HAP-1 (cell line): ENCODE measurements at regions not wholly inside any gene's neighbourhood (a gene's known extent, or its start where the extent isn't known, plus 50 kb on each side); places are given as distances from the start of the nearest gene placed in this dataset.

ENCODE experiments used
- DNase-seq, 2 experiments: peaks; one replicate each; pipeline ENCODE4 v3.0.0-alpha.2; 2016 to 2020; ENCODE audit warnings: low spot score in 2 of 2
- H3K27me3 ChIP-seq: fragments of 250-450 bp; sonication (Bioruptor Pico); 2 replicates; pipeline ENCODE4 v1.5.1; 2020; ENCODE audit warnings: low read depth, mild to moderate bottlenecking, moderate library complexity
- H3K36me3 ChIP-seq: fragments of 250-450 bp; sonication (Bioruptor Pico); replicated peaks from 2 replicates; pipeline ENCODE4 v1.5.1; 2020; ENCODE audit warnings: mild to moderate bottlenecking
- H3K4me1 ChIP-seq: fragments of 250-450 bp; sonication (Bioruptor Pico); 2 replicates; pipeline ENCODE4 v1.5.1; 2020; ENCODE audit warnings: mild to moderate bottlenecking
- H3K4me3 ChIP-seq: fragments of 250-450 bp; sonication (Bioruptor Pico); 2 replicates; pipeline ENCODE4 v1.5.1; 2020; ENCODE audit warnings: mild to moderate bottlenecking, moderate library complexity
- H3K9me3 ChIP-seq: fragments of 250-450 bp; sonication (Bioruptor Pico); 2 replicates; pipeline ENCODE4 v1.5.1; 2020; ENCODE audit warnings: mild to moderate bottlenecking, moderate library complexity
- in situ Hi-C: fragments of 300-500 bp; cut with MboI; formaldehyde crosslinking; loops from 3 replicates; pipeline ENCODE4 v1.14.3; 2020; ENCODE audit warnings: low sequenced_read_pairs, inconsistent platforms, mixed read lengths

DNA sequence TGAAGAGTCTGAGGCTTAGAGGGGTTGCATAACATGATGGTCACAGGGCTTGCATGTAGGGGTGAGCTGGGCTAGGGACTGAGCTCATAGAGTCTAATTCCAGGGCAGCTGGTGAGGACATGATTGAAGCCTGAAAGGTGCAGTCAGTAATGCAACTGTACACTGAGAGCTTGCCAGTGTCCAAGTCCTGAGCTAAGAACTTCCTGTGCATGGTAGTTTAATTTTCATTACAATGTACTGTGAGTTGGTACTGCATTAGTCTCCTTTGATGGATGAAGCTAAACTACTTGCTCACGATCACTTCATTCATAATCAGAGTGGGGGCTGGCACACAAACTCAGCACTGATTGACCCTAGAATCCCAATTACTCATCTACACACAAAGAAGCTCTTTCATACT lies 156.4 kb upstream of the CRBN start:
- no peak for DNase-seq
- Histone ChIP-seq H3K27me3 (no peaks in the 10 kb centered on the region), H3K9me3 (no peaks in the 10 kb centered on the region), H3K4me1 (no peaks in the 10 kb centered on the region), H3K36me3 (no peaks in the 10 kb centered on the region), H3K4me3 (no peak overlapping the region)
- in situ Hi-C loops = no loop called here

DNA sequence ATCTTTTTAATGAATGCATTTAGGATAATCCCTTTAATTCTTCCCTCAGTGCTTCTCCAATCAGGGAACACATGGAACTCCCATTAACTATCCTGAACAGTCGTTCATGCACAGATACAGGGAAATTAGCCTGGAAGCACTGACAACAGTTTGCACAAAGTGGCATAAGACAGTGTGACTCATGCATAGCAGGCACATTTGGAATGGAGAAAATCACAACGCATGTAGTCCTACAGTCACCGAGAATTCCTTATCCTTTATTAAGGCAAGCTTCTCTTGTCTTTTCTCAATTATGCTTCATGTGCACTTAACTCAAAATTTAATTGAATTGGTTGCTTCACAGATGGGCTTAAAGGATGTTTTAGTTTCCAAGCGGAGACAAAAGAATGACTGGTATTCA lies 155.0 kb upstream of the CRBN start:
- in situ Hi-C loops = no loop called here
- no peaks in the 10 kb centered on the region for H3K9me3 ChIP-seq
- no peaks in the 10 kb centered on the region for H3K4me1 ChIP-seq
- H3K4me3 ChIP-seq = no peak overlapping the region
- no peaks in the 10 kb centered on the region for H3K27me3 ChIP-seq
- no peak for DNase-seq
- no peaks in the 10 kb centered on the region for H3K36me3 ChIP-seq

DNA sequence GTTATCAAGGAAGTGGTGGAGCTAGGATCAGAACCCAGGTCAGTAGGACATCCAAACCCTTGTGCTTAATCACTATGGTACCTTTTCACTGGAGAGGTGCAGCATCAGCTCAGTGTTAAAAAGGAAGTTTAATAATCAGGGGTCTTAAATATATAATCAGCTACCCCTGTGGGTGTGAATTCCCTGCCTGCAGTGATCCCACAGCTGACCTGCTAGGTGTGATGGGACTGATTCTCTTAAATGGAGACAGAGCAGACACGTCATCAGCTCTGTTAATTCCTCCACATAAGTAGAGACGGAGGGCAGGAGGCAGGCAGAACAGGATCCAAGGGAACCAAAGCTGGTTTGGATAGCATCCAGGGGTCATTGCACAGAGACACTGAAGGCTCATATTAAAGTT lies 154.1 kb upstream of the CRBN start:
- Histone ChIP-seq H3K36me3 (no peaks in the 10 kb centered on the region), H3K27me3 (no peaks in the 10 kb centered on the region), H3K4me1 (no peaks in the 10 kb centered on the region), H3K4me3 (no peak overlapping the region), H3K9me3 (no peaks in the 10 kb centered on the region)
- DNase-seq = no peak
- in situ Hi-C loops = no loop called here

DNA sequence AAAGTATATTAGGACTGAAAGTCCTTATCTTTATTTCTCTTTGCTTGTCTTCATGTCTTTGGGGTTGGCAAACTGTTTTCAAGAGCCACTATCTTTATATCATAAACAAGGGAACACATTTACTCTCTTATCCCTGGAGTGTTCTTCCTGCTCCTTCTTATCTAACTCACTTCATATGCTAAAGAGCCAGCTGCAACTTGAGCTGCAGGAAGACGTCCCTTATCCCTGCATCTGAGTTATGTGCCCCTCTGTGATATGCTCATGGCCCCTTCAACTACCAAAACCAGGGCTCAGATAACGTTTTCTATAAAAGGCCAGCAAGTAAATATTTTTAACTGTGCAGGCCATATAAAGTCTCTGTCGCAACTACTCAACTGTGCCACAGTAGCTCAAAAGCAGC lies 137.0 kb upstream of the CRBN start:
- DNase-seq = no peak
- in situ Hi-C loops = no loop called here
- no peaks in the 10 kb centered on the region for H3K9me3 ChIP-seq
- no peaks in the 10 kb centered on the region for H3K27me3 ChIP-seq
- H3K36me3 ChIP-seq = no peaks in the 10 kb centered on the region
- no peaks in the 10 kb centered on the region for H3K4me1 ChIP-seq
- no peak overlapping the region for H3K4me3 ChIP-seq

DNA sequence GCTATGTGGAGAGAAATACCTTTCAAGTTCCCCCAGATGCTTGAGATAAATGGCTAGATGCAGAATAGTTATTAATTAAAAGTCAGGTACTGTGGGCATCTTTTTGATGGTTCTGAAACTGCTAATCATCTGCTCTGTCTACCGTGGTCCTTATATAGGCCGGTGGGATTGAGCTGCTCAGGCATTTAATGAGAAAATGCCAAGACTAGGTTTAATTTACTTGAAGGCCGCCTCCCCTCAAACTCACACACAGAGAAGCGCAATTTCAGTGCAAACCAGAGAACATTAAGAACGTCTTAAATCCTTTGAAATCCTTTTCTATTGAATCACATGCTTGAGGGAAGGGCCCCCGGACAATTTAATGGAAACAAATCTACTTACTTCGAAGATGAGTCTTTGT lies 136.4 kb upstream of the CRBN start:
- H3K4me3 ChIP-seq = no peak overlapping the region
- H3K9me3 ChIP-seq = no peaks in the 10 kb centered on the region
- DNase-seq = no peak
- in situ Hi-C loops = no loop called here
- H3K27me3 ChIP-seq = no peaks in the 10 kb centered on the region
- H3K36me3 ChIP-seq = no peaks in the 10 kb centered on the region
- H3K4me1 ChIP-seq = no peaks in the 10 kb centered on the region

DNA sequence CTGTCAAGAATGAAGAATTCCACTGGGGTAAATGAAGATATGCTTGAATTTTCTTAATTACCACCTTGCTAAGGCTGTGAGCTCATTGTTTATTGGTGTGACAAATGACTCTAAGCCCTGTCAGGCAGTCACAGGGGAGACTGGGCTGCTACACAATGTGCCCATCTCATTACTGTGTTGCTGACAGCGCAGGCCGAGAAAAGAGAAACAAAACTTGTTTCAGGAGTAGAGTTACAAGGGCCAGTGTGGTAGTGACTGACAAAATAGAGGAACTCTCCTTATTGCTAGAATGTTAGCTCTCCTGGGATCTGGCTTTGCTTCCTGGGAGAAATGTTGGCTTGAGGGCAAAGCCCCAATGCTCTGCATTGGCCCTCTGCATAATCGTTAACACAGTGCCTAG lies 130.4 kb upstream of the CRBN start:
- H3K9me3 ChIP-seq = no peaks in the 10 kb centered on the region
- H3K4me1 ChIP-seq = no peaks in the 10 kb centered on the region
- DNase-seq = no peak
- H3K27me3 ChIP-seq = no peaks in the 10 kb centered on the region
- no peaks in the 10 kb centered on the region for H3K36me3 ChIP-seq
- no peak overlapping the region for H3K4me3 ChIP-seq
- in situ Hi-C loops = no loop called here

DNA sequence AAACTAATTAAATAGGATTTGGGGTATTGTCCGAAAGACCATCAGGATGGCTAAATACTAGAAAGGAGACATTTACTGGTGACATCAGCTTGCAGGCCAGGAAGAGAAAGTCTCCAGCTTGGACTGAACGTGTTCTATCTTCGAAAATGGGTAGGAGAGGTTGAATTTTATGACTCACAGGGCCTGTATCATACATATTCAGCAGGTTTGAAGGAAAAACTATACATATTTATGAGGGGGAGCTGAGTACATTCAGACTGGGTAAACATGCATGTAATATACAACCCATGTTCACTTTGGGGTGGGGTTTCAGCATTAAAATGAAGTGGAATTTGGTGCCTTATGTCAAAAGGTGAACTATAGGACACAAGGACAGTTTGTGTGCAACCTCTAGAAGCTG lies 129.3 kb upstream of the CRBN start:
- no peaks in the 10 kb centered on the region for H3K27me3 ChIP-seq
- no peaks in the 10 kb centered on the region for H3K9me3 ChIP-seq
- in situ Hi-C loops = no loop called here
- no peaks in the 10 kb centered on the region for H3K36me3 ChIP-seq
- no peaks in the 10 kb centered on the region for H3K4me1 ChIP-seq
- no peak overlapping the region for H3K4me3 ChIP-seq
- DNase-seq = no peak

DNA sequence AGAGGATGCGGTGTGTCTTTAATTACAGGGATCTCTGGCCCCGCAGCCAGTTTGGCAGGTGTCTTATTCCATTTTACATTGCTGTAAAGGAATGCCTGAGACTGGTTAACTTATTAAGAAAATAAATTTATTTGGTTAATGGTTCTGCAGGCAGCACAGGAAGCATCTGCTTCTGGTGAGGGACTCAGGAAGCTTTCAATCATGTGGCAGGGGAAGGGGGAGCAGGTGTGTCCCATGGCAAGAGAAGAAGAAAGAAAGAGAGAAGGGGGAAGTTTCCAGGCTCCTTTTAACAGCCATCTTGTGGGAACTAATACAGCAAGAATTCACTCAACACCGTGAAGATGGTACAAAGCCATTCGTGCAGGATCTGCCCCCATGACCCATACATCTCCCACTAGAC lies 128.0 kb upstream of the CRBN start:
- Histone ChIP-seq H3K27me3 (no peaks in the 10 kb centered on the region), H3K4me1 (no peaks in the 10 kb centered on the region), H3K9me3 (no peaks in the 10 kb centered on the region), H3K4me3 (no peak overlapping the region), H3K36me3 (no peaks in the 10 kb centered on the region)
- DNase-seq = no peak
- in situ Hi-C loops = no loop called here

DNA sequence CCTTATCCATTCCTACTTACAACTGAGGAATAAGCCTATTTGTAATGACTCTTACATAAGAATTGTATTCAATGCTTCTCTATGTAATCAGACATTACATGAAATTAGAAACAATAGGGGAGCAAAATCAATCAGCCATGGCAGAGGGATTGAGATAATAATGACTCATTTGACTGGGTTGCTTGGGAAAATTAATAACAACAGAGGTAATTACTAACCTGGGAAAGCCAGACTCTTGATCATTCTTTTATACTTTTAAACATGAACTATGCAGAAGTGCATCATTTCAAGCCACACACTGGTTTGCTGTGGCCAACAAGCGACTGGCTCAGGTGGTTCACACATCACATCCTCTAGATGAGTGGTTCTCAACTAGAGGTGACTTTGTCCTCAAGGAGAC lies 126.3 kb upstream of the CRBN start:
- Histone ChIP-seq H3K9me3 (no peaks in the 10 kb centered on the region), H3K4me3 (no peak overlapping the region), H3K27me3 (no peaks in the 10 kb centered on the region), H3K36me3 (no peaks in the 10 kb centered on the region), H3K4me1 (no peaks in the 10 kb centered on the region)
- in situ Hi-C loops = no loop called here
- DNase-seq = no peak

DNA sequence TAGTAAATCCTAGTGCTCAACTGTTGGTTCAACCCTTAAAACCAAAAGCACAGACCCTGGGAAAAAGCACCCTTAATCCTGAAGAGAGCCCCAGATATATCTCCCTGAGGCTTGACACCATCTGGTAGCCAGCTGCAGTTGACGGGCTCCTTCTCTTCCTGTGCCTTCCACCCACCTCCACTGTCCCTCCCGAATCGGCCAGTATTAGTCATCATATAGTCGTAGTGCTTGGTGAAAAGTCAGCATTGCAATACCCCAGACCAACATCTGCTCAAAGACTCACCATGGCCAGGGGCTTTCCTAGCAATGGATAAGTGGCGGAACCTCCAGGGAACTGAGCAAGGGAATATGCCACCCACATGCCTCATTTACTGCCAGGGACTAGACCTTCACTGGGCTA lies 125.6 kb upstream of the CRBN start:
- Histone ChIP-seq H3K4me1 (no peaks in the 10 kb centered on the region), H3K9me3 (no peaks in the 10 kb centered on the region), H3K27me3 (no peaks in the 10 kb centered on the region), H3K4me3 (no peak overlapping the region), H3K36me3 (no peaks in the 10 kb centered on the region)
- in situ Hi-C loops = no loop called here
- no peak for DNase-seq

DNA sequence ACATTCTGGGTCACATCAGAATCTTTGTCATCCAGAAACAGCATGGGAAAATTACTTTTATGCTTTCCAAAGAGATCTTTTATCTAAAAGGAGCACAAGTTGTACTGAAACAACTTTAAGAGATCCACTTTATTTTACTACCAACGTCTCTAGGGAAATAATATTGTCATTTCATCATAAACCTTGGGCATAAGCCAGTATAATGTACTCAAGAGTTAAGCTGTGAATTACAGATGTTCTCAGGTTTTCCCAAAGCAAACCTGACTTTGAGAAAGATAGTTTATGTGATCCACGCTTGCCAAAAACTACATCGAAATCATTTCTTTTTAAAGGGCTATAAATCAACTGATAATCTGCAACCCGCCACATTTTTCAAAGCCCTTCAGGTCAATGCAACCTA lies 124.1 kb upstream of the CRBN start:
- in situ Hi-C loops = no loop called here
- DNase-seq = no peak
- no peaks in the 10 kb centered on the region for H3K27me3 ChIP-seq
- no peaks in the 10 kb centered on the region for H3K9me3 ChIP-seq
- H3K4me1 ChIP-seq = no peaks in the 10 kb centered on the region
- H3K36me3 ChIP-seq = no peaks in the 10 kb centered on the region
- no peak overlapping the region for H3K4me3 ChIP-seq

DNA sequence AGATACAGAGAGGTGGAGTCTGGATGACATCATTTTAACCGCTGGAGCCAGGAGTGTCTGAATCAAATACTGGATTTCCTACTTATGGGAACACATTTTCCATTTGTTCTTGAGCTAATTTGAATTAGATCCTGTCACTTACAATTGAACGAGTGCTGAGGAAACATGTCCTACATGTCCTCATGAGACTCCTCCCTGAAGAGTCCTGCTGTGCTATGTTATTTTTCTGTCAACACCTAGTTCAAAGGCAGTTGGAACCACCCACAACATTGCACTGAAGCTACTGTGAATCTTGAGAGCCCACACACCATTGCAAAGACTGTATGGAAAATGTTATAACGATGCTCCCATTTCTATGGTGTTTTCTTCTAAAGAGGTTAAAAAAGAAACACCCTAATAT lies 123.5 kb upstream of the CRBN start:
- H3K4me1 ChIP-seq = no peaks in the 10 kb centered on the region
- in situ Hi-C loops = no loop called here

DNA sequence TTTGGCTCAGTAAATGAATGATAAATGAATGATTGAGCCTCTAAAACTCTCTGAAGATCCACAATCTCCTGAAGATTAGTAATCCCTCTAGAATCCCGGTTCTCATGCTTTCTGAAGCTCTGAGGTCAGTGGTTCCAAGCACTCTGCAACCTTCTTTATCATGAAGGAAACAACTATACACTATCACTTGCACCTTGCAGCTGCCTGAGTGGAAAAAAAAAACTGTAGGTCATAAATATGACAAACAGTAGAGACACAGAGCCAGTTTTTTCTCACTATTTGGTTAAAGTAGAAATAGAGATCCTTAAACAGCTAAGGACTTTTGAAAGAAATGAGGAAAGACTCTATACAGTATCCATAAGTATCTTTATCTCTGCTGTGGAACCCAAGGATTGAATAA lies 122.0 kb upstream of the CRBN start:
- H3K4me1 ChIP-seq = no peaks in the 10 kb centered on the region
- no peaks in the 10 kb centered on the region for H3K36me3 ChIP-seq
- in situ Hi-C loops = no loop called here
- H3K27me3 ChIP-seq = no peaks in the 10 kb centered on the region
- no peak overlapping the region for H3K4me3 ChIP-seq
- DNase-seq = no peak
- H3K9me3 ChIP-seq = no peaks in the 10 kb centered on the region

More for the DNA sequence above, 123.5 kb upstream of the CRBN start:
- Histone ChIP-seq H3K4me3 (no peak overlapping the region), H3K27me3 (no peaks in the 10 kb centered on the region), H3K9me3 (no peaks in the 10 kb centered on the region), H3K36me3 (no peaks in the 10 kb centered on the region)
- no peak for DNase-seq

DNA sequence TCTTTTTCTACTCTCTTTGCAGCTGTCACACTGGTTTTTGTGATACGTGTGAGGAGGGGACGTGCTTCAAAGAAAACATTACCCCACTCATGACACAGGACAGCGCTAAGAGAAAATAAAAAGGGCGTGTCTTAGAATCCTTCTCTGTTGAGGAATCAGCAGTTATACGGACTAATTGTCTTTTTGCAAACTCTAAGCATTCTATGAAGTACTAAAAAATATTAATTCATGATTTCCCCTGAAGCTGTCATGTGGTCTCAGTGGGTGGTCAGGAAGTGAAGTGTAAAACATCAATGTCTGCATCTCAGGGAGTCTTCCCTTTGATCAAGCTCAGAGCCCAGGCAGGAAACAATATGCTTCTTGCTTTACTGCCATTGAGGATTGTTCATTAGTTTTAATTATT lies 117.5 kb upstream of the CRBN start:
- in situ Hi-C loops = no loop called here
- Histone ChIP-seq H3K4me3 (no peak overlapping the region), H3K4me1 (no peaks in the 10 kb centered on the region), H3K36me3 (no peaks in the 10 kb centered on the region), H3K27me3 (no peaks in the 10 kb centered on the region), H3K9me3 (no peaks in the 10 kb centered on the region)
- DNase-seq = no peak

DNA sequence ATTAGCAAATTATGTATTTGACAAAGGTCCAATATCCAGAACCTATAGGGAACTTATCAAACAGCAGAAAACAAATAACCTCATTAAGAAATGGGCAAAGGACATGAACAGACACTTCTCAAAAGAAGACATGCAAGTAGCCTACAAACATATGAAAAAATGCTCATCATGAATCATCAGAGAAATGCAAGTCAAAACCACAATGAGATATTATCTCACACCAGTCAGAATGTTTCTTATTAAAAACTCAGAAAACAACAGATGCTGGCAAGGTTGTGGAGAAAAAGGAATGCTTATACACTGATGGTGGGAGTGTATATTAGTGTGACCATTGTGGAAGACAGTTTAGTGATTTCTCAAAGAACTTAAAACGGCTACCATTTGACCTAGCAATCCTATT lies 116.1 kb upstream of the CRBN start:
- H3K27me3 ChIP-seq = no peaks in the 10 kb centered on the region
- in situ Hi-C loops = no loop called here
- H3K36me3 ChIP-seq = no peaks in the 10 kb centered on the region
- no peak for DNase-seq
- H3K9me3 ChIP-seq = no peaks in the 10 kb centered on the region
- no peaks in the 10 kb centered on the region for H3K4me1 ChIP-seq
- no peak overlapping the region for H3K4me3 ChIP-seq
